GM18519 (cell line): ENCODE measurements at regions not wholly inside any gene's neighbourhood (a gene's known extent, or its start where the extent isn't known, plus 50 kb on each side); places are given as distances from the start of the nearest gene placed in this dataset.
"Not testable (repeated sequence)": the region's sequence is repeated elsewhere in the genome, so short reads cannot be mapped to it uniquely, and the experiment has no call there.

Source experiments
- ATAC-seq: cut with Tn5 transposase; IDR thresholded peaks from one replicate; pipeline ENCODE4 v1.9.1; 2021; ENCODE audit warnings: mild to moderate bottlenecking, moderate library complexity; ENCODE audit not compliant: unreplicated experiment, low FRiP score

DNA sequence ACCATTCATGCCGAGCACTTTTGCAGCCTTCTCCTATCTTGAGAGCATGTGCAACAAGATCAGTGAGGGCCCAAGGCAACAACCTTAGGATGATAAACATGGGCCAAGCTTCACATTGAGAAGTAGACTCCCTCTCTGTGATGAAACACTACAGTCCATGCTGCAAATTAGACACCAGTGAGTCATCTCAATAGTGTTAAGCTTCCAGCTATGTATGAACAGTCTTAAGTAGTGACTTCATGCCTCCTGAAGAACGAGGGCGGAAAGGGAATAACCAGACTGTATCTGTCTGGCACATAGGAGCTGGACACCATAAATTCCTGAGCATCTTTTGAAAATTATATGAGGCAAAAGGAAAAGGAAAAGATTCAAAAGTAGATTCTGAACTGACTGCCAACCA is 309.9 kb upstream of the SLITRK1 start:
- ATAC-seq, result no peak

DNA sequence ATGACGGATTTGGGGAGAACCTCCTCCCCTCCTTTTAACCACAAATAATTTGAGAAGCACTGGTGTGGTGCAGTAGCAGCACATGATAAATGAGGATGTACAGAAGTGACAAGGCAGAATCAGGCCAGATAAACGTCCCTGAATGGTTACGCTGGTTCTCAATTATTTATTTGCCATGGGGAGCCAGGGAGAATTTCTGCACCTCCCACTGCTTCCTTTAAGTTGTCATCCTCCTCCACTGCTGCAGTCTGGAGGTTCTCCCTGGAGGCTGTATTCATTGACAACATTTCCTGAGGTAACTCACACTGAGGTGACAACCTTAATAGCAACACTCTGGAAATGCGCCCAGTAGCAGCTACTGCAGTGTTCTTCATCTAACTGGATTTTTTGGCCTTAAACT is 308.9 kb upstream of the SLITRK1 start:
- ATAC-seq, result no peak

DNA sequence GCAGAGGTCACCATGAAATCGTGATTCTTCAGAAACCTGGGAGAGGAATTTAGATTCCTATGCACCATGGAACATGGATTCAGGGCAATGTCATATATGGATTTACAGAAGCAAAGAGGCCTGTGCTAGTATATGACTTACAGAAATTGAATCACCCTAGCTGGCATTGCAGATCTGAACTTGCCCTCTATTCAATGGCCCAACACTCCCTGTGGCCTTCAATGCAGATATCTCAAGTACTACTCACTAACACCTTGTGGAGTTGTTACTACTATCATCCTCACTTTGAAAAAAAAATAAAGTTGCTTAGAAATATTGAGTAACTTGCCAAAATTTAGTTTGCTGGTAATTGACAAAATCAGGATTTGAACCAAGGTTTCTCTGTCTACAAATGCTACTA is 305.4 kb upstream of the SLITRK1 start:
- ATAC-seq, result no peak

DNA sequence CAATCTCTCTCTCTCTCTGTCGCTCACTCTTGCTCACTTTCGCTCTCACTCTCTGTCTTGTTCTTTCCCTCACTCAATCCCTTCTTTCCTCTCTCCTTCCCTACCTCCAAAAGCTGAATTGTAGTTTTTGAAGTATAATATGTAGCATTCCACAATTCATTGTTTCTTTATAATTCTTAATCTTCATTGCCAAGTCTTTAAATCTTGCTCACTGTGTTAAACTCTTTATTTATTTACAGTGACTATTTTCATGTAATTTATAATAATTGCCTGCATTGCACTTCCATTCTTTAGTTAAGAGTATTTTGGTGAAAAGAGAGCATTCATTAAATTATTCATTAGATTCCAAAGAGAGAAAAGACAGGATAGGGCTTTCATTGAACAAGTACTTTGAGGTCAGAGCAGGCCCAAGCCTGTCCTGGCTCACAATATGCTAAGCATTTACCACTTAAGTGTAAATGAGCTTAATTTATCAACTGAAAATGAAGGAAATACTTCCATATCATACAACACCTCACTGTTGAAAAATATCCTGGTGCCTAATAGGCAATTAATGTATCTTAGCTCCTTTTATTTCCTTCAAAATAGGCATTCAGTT is 257.4 kb upstream of the SLITRK1 start:
- ATAC-seq, result no peak

DNA sequence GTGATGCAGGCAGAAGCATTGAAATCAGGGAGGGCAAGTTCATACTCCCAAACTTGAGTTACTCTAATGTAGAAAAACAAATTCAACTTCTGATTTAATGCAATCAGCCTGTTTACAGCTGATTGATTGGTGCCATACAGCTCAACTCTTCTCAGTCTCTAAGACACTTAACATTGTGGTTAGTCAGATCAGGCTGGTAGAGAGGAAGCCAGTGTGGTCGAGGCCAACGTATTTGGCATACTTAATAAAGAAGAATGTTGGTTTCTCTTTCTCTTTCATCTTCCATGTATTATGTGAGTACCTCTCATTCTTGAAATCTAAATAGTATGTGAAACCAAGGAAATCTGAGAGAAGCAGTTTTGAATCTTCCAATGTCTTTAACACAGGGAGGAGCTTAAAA is 255.0 kb upstream of the SLITRK1 start:
- peak; percentile 87 for ATAC-seq

DNA sequence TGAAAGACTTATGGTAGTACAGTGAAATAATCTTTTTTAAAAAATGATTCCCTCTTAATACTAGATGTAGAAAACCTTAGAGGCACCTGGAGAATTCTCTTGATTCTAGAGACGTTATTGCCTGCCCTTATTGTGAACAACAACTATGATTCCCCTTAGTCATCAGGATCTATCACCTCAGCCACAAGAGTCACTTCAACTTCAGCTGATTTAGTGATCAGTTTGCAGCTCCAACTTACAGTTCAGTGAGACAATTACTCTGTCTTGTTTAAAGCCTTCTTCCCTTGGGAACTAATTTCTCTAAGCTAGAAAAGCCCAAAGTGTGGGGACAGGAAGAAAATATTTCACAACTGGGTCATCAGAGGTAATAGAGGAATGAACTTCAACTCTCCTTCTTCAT is 254.3 kb upstream of the SLITRK1 start:
- ATAC-seq, result no peak

DNA sequence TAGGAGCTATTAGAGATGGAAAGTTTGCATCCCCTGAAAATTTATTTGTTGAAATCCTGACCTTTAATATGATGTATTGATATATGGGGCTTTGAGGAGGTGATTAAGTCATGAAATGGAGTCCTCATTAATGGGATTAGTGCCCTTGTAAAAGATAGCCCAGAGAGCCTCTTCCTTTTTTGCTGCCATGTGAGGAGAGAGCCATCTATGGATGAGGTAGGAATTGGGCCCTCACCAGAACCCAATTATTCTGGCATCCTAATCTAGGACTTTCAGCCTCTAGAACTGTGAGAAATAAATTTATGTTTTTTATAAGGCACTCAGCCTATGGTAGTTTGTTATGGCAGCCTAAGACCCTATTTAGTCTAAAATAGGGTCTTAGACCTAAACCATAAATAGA is 250.2 kb upstream of the SLITRK1 start:
- ATAC-seq, result no peak

DNA sequence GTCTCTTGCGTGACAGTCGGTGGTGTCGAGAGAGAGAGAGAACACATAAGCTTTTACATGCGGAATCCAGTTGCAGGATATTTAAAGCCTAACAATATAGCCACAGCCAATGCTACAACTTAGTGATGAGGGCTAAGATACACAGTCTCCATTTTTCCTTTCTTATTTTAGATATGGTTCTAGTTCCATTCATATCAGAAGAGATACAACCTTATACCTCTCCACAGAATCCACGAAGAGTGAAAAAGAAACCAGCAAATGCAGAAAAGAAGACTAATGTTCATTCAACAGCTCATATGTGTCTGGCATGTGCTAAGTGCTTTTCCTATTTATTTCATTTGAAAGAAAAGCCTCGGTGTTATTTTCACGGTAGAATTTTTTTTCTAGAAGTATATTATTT is 249.0 kb upstream of the SLITRK1 start:
- ATAC-seq, result no peak

DNA sequence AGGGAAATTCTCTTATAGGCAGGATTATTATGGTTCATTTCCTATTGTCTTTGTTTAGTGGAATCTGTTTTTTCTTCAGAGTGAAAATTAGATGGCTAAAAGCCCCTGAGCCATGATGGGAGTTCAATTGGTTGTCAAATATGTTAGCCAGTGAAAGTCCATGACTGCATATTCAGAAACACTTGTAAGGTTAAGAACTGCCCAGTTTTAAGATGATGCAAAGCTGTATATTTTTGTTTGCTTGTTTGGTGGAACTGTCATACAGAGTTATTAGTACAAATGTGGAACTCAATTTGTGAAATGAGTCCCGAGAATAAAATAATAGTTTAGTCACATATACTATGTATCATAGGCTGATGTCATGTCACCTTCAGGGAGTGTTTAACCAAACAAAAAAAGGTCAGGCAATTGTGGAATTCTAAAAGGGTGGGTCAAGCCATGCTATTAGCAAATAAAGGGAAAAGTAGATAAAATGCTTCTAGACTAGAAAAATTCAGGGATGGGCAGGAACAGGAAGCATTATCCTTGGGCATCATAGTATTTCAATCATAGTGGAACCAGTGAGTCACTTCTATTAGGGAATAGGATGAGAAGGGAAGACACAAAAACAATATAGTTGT is 248.3 kb upstream of the SLITRK1 start:
- no peak for ATAC-seq

DNA sequence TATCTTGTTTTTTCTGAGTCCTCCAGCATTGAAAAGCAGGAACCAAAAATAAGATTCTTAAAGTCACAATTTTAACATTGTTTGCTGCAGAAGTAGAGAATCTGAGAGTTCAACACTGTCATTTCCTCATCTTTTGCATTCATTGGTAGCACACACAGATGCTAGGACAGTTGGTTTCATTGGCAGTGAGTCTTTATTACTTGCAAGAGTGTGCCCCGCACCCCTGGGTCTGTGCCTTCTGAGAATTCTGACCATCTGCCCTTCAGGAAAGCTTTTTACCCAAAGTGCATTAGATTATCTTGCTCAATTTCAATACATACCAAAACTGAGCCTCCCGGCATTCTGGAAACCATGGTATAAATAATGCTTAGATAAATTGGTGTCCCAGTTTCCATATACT is 247.7 kb upstream of the SLITRK1 start:
- no peak for ATAC-seq

DNA sequence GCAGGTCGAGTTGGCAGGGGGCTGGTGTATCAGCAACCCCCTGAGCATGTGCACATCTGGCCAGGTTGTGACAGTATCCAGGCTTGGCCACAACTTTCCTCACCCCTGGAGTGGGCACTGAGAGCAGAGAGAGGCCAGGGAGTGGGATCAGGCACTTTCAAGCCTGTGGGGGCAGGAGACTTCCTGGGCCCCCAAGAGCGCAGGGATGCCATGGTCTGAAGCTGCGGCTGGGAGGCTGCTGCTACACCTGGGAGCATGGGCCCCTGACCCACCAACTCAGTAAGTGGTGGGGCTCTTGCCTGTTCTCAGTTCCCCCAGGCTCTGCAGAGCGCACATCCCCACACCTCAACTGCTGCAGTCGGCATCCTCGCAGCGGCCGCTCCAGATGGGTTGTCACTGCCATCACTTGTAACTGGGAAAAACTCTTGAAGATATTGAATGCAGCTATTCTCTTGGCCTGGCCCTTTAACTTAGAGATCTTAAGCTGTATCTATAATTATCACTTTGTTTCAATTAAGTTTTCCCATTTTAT is 245.4 kb upstream of the SLITRK1 start:
- ATAC-seq, result no peak

DNA sequence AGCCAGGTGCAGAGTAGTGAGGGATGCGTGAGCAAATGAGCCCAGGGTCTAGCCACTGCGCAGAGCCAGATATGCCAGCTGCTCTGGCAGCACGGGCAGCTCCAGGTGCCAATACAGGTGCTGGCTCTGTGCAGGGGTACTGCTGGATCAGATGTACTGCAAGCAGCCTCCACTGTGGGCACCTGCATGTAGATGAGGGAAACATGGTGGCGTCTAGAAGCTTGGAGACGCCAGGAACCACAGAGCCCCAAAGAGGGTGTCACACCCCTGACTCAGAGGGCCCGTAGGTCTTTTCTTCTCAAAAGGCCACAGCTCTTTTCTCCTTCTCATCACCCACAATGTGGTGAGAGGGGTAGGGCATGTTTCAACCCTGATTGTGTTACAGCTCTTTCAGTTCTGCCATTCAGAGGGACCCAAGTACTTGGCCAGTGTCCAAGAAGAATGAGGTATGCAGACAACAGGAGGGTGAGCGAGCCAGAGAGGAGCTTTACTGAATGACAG is 244.4 kb upstream of the SLITRK1 start:
- ATAC-seq, result no peak

DNA sequence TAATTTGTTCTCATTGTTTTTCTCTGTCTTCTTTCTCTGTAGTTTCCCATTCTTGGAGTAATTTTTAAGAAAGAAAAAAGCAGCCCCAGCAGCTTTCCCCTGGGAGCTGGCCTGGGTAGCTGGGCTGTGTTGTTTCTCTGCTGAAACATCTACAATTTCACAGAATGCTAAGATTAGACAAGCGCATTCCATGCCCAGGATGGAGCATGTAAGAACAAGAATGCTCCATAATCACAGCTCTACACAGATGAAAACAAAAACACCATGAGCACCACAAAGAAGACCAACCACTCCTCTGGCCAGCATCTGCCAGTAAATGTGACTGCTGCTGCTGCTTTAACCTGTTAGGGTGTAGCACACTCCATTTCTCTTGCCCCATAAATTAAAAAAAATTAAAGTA is 239.2 kb upstream of the SLITRK1 start:
- no peak for ATAC-seq

DNA sequence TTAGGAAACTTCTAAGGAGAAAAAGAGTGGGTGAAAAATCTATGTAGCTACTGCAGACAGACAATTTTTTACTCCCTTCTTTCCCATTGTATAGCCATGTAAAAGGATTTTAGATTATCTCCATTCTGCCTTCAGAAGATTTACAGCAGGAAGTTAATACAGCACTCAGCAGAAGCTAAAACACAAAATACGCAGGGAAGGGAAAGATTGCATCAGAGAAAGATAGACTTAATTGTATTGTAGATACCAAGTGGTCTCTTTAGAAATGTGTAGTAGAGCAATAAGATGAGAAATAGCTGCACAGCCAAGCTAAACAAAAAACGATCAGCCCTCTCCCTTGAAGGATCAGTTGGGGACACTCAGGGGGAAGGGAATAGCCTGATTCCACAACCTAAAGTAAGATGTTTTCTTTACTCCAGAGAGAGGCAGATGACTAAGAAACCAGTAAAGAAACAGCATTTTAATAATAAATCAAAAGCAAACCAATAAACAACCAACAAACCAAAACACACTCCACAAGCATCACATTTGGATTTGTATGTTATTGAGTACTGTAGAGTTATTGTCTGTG is 236.7 kb upstream of the SLITRK1 start:
- ATAC-seq, result no peak

DNA sequence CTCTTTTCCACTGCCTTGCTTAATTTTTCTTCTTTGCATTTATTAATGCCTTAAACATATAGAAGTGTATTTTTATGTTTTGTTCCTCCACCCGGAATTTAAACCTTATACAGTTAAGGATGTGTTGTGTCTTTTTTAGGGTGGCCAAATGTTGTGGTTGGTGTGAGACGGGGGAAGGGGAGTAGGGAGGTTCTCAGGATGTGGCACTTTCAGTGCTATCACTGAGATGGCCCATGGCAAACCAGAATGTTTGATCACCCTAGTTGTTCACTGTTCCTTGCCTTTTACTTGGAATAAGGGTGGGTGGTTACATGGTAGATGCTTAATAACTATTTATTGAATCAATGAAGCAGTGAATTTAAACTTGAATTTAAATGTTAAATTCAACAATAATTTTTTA is 216.0 kb upstream of the SLITRK1 start:
- ATAC-seq, result no peak

DNA sequence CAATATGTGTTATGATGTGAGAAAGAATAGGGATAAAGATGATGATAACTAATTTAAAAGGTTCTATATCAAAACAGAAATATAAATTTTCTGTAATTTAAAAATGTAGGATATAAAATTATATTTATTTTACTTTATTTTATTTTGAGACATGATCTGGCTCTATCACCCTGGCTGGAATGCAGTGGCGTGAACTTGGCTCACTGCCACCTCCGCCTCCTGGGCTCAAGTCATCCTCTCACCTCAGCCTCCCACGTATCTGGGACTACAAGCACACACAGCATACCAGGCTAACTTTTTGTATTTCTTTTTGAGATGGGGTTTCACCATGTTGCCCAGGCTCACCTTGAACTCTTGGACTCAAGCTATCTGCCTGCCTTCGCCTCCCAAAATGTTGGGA is 214.9 kb upstream of the SLITRK1 start:
- ATAC-seq, result no peak

DNA sequence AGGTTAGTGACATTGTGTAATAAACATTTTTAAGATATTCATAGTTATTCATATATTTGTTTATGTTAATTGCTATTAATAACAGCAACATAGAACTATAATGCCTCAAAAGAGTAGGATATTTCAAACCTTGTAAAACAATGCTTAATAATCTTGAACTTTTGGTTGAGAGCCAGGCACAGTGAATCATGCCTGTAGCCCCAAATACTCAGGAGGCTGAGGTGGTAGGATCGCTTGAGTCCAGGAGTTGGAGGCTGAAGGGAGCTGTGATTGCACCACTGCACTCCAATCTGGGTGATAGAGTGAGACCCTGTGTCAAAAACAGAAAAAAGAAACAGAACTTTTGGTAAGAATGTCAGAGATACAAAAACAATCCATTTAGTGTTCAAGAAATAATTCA is 213.9 kb upstream of the SLITRK1 start:
- no peak for ATAC-seq

DNA sequence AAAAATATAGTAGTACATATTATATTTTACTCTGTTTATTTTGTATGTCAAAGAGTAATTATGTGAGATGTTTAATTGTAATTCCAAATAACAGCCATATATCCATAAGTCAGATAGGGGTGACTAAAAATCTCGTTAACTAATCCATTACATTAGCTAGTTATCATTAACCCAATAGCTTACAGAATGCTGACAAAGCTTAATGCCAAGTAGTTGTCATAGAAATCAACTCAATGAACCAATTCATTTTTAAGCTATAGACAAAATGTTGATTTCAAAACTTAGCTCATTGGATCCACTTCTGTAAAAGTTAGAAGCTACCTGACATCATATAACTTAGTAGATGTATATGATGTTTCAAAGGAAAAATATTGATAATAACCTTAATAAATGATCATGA is 206.7 kb upstream of the SLITRK1 start:
- ATAC-seq, result no peak

DNA sequence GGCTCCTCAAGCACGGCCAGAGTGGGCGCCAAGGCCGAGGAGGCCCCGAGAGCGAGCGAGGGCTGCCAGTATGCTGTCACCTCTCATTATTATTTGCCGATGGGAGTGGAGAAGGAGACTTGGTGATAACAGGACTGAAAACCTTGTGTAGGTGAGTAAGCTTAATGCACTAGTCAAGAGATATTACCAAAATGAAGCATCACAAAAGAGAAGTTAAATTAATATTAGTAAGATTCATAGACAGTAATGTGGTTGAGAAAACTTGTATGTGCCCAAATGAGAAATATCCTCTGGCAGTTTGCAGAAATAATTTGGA is 204.5 kb upstream of the SLITRK1 start:
- ATAC-seq, result no peak

DNA sequence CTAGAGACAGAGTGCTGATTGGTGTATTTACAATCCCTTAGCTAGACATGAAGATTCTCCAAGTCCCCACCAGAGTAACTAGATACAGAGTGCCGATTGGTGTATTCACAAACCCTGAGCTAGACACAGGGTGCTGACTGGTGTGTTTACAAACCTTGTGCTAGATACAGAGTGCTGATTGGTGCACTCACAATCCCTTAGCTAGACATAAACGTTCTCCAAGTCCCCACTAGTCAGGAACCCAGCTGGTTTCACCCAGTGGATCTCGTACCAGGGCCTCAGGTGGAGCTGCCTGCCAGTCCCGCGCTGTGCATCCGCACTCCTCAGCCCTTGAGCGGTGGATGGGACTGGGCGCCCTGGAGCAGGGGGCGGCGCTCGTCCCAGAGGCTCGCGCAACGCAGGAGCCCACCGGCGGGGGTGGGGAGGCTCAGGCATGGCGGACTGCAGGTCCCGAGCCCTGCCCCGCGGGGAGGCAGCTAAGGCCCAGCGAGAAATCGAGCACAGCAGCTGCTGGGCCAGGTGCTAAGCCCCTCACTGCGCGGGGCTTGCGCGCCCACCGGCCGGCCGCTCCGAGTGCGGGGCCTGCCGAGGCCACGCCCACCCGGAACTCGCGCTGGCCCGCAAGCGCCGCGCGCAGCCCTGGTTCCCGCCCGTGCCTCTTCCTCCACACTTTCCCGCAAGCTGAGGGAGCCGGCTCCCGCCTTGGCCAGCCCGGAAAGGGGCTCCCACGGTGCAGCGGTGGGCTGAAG is 204.0 kb upstream of the SLITRK1 start:
- not testable (repeated sequence) for ATAC-seq

DNA sequence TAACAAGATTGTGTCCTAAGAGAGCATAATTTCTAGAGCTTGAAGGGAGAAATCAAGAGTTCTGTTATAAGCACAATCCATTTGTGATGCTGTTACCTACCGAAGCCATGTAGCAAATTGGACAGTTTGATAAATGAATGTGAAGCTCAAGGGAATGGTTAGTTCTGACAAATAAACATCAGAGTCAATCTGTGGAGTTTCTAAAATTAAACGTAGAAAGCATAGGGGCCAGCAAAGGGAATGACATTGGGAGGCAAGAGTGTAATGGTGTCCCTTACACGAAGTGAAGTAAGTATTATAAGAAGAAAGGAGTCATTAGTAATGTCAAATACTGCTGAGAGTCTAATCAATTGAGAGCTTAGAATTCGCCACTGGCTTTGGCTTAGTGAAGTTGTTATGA is 200.2 kb upstream of the SLITRK1 start:
- ATAC-seq, result no peak
